ENCODE measurements at regions not wholly inside any gene's neighbourhood (a gene's known extent, or its start where the extent isn't known, plus 50 kb on each side); places are given as distances from the start of the nearest gene placed in this dataset.

DNA sequence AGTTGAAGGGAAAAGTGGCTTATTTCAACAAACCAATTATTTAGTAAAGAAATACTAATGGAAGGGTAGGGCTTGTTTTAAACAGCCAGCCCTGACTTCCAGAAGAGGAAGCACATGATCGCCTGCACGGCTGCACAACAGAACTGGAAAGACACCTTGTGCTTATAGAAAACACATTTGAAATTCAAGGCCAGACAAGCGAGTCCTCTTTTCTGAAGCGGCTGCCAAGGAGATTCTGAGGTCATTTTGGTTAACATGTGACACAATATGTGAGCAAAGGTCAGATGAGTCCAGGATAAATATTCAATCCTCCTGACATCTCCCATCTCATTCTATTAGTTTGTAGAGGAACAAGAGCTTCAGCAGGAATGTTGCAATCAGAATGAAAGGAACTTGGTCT, 461.4 kb upstream of the ST8SIA4 start:
- CTCF ChIA-PET (ENCODE audit: low intra/inter-chr PET ratio) = no interaction called here

More for the DNA sequence above, 461.4 kb upstream of the ST8SIA4 start:
- FAIRE-seq = no peak
- no peak for DNase-seq (ENCODE audit: extremely low read depth in 1 of 4, low spot score in 3 of 4)
- in situ Hi-C loops (cut with MboI) = no loop called here
- POLR2A ChIA-PET = no interaction called here
- Histone ChIP-seq H3K9me3 (replicated peaks; ENCODE audit: control insufficient read depth, insufficient read depth, low read depth, low read length) (no peaks in the 10 kb centered on the region), H3K79me2 (ENCODE audit: control insufficient read depth, insufficient read depth, low read length) (no peaks in the 10 kb centered on the region), H3K4me3 (no peak overlapping the region), H3K9me1 (ENCODE audit: control insufficient read depth, insufficient read depth, low read length) (no peaks in the 10 kb centered on the region), H3K36me3 (ENCODE audit: control insufficient read depth, insufficient read depth, low read length) (no peaks in the 10 kb centered on the region), H4K20me1 (replicated peaks; ENCODE audit: control insufficient read depth, insufficient read depth, low read length) (no peaks in the 10 kb centered on the region), H3K27ac (ENCODE audit: extremely low read depth, low read depth, low read length) (no peak overlapping the region), H3K9ac (ENCODE audit: insufficient read depth in 1 of 2, low read depth in 2 of 2, low read length in 2 of 2) (no peak overlapping the region), H3K4me1 (replicated peaks in 1 of 2; ENCODE audit: control insufficient read depth in 2 of 2, insufficient read depth in 2 of 2, low read length in 2 of 2) (no peaks in the 10 kb centered on the region), H3K4me2 (ENCODE audit: insufficient read depth, low read length) (no peak overlapping the region), H2AFZ (ENCODE audit: low read depth, low read length) (no peak overlapping the region), H3K27me3 (ENCODE audit: control insufficient read depth in 2 of 2, insufficient read depth in 2 of 2, low read length in 2 of 2) (no peaks in the 10 kb centered on the region)
- WGBS (ENCODE audit: insufficient coverage, low coverage, missing lambda C conversion rate) = 0% methylated on average over 4 of the region's 4 CpGs
- ATAC-seq = no peak
- TF ChIP-seq ZEB2 (IDR thresholded peaks at IDR 0.05) (no peak), FOXK1 (CRISPR knock-in tag; IDR thresholded peaks at IDR 0.05; ENCODE audit: borderline replicate concordance) (no peak), C11orf30 (IDR thresholded peaks at IDR 0.05; ENCODE audit: low read depth) (no peak), ZNF253 (CRISPR knock-in tag; conservative IDR thresholded peaks at IDR 0.05) (no peak), ZNF134 (CRISPR knock-in tag; conservative IDR thresholded peaks at IDR 0.05) (no peak), ZNF699 (CRISPR knock-in tag; IDR thresholded peaks at IDR 0.05; ENCODE audit: insufficient replicate concordance) (no peak), MAFF (IDR thresholded peaks at IDR 0.05; ENCODE audit: low read length) (no peak), ZFPM2 (CRISPR knock-in tag; IDR thresholded peaks at IDR 0.05) (no peak), EP300 (IDR thresholded peaks at IDR 0.05; ENCODE audit: low read length) (no peak), ZNF124 (CRISPR knock-in tag; IDR thresholded peaks at IDR 0.05) (no peak), IRF2 (CRISPR knock-in tag; IDR thresholded peaks at IDR 0.05) (no peak), ZNF143 (CRISPR knock-in tag; IDR thresholded peaks at IDR 0.05) (no peak)
- TF ChIP-seq, protein P1, sequence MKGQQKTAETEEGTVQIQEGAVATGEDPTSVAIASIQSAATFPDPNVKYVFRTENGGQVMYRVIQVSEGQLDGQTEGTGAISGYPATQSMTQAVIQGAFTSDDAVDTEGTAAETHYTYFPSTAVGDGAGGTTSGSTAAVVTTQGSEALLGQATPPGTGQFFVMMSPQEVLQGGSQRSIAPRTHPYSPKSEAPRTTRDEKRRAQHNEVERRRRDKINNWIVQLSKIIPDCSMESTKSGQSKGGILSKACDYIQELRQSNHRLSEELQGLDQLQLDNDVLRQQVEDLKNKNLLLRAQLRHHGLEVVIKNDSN (CRISPR knock-in tag; IDR thresholded peaks at IDR 0.05) = no peak
- TF ChIP-seq, protein P2, sequence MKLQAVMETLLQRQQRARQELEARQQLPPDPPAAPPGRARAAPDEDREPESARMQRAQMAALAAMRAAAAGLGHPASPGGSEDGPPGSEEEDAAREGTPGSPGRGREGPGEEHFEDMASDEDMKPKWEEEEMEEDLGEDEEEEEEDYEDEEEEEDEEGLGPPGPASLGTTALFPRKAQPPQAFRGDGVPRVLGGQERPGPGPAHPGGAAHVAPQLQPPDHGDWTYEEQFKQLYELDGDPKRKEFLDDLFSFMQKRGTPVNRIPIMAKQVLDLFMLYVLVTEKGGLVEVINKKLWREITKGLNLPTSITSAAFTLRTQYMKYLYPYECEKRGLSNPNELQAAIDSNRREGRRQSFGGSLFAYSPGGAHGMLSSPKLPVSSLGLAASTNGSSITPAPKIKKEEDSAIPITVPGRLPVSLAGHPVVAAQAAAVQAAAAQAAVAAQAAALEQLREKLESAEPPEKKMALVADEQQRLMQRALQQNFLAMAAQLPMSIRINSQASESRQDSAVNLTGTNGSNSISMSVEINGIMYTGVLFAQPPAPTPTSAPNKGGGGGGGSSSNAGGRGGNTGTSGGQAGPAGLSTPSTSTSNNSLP (IDR thresholded peaks at IDR 0.05; ENCODE audit: borderline replicate concordance, low read depth, low read length) = no peak
- intact Hi-C loops (cut with micrococcal nuclease) = no loop called here
- BruUV-seq (replicated peaks) = no TSS peak

All from K562 (cell line).